ENCODE measurements at regions not wholly inside any gene's neighbourhood (a gene's known extent, or its start where the extent isn't known, plus 50 kb on each side); places are given as distances from the start of the nearest gene placed in this dataset.
"Not testable (repeated sequence)": the region's sequence is repeated elsewhere in the genome, so short reads cannot be mapped to it uniquely, and the experiment has no call there.

DNA sequence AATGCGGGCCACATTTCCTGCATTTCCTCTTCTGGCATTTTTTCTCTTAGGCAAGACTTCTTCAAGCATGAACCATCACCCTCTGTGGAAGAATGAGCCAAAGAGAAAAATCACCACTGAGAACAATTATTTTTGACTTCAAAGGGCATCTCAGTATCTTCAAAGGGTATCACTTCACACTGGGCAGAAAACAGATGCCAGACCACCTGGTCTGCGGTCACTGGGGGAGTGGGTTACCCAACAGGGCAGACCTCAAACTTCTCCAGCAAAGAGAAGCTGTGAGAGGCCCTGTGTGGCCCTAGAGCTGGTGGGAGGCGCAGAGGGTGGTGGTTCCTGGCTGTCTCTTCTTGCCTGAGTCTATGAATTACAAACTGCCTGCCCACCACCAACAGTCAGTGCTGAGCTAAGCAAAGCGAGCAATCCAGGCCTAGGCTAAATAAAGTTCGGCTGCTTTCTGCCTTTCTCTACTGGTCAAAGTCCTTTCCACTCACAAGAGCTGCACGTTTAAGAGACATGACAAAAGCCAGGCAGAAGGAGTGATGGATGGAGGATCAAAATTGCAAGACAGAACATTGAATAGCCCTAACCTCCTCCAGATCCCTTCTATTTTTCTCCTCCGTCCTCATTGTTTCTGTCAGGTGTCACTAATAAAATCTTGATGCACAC lies 602.7 kb upstream of the CDH5 start:
- DNase-seq (ENCODE audit: extremely low read depth, low read depth) = no peak

DNA sequence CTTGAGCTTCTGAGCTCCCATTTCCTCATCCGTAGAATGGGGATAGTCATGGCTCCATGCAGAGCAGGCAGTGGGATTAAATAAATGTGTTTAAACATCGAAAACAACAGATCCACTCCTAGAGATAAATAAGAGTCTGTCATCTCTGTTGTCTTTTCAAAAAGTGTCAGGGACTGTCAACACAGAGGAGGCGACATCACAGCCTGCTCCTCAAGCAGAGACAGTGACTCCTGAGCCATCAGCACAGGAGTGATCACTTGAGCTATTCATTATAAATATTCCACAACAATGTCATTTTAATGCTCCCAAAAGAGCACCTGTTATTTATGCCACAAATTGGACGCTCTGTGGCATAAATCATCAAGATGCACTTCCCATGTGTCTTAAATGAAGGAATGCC lies 605.6 kb upstream of the CDH5 start:
- DNase-seq (ENCODE audit: extremely low read depth, low read depth) = no peak

DNA sequence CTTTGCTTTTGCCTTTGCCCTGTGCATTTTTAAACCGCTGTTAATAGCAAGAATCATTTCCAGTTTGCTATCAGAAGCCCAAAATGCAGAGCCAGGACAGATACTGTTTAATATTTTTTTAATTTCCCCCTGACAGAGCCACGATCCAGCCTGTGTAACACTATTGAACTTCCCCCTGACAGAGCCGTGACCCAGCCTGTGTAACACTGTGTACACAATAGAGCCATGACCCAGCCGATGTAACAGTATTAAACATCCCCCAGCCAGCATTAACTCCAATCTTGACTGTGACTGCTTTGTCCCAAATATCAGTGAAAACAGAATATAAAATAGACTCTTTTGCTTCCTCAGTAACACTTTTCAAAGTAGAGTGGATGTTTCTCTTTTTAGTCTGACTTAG lies 607.9 kb upstream of the CDH5 start:
- DNase-seq (ENCODE audit: extremely low read depth, low read depth) = no peak

DNA sequence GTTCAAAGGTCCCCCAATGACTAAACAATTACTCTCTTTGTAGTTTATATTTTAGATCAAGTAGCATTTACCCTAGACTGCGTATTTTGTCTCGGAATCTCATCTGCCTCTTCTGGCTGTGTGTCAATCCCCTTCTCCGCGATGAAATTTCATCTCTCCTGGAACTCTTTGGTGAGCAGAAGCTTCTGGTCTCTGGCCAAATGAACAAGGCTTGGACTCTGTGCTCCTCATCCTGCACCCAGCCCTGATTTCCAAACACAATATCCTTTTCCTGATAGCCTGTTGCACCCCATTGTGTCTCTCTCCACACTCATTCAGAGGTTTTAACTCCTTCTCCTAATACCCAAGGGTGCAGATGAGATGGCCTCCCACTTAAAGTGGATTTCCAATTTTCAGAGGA lies 609.4 kb upstream of the CDH5 start:
- DNase-seq (ENCODE audit: extremely low read depth, low read depth) = no peak

DNA sequence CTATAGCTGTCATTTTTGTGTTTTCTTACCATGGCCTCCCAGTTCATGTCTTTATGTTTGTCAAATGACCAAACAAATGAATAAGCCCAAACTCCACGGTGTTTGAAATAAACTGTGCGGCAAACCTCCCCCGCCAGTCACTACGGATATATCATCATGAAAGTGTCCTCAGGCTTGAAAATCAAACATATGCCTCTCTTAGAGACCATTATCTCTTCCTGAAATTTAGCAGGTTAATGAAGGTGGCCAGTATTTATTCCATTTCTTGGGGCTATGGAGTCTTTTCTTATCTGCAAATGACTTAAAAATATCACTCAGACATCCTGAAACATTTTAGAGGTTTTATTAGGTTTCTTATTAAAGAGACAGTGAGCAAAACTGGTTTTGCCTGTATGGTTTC lies 610.3 kb upstream of the CDH5 start:
- no peak for DNase-seq (ENCODE audit: extremely low read depth, low read depth)

DNA sequence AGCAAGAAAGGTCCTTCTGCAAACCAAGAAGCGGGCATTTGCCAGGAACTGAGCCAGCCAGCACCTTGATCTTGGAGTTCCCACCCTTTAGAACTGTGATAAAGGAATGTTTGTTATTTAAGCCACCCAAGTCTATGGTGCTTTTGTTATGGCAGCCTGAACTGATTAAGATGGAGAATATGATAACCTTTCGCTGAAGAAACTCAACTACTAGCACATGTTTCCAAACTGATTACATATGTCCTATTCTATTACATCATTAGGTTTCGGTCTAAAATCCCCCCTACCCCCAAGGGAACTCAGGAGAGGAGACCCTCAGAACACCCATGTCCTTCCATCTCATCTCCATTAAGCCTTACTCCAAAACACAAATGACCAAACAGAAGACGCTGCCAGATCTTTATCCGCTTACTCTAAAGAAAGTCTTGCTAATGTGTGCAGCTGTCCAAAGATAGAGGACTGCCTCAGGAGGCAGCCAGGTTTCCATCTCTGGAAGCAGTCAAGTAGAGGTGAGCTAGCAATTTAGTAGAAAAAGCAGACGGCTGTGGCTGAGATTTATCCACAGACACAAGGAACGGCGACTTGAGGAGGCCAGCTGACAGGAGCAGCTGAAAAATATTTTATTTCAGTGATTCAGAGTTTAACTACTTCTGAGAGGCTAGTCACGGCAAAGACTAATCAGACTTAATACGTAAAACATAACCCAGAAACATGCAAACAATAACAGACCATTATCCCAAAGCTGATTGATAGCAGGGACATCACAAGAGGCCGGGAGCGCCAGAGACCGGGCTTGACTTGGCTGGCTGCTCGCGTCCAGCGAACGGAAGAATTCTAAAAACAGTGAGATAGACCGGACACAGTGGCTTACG lies 611.4 kb upstream of the CDH5 start:
- no peak for DNase-seq (ENCODE audit: extremely low read depth, low read depth)

DNA sequence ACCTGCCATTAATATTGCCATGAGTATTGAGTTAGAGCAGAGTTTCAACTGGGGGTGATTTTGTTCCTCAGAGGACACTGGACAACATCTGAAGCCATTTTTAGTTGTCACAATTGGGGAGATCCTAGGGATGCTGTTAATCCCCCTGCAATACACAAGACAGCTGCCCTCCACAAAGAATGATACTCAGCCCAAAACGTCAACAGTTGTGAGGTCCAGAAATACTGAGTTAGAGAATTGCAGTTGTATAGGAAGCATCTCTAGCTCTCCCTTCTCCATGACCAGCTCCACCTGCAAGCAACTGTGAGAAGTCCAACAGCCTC lies 614.0 kb upstream of the CDH5 start:
- no peak for DNase-seq (ENCODE audit: extremely low read depth, low read depth)

DNA sequence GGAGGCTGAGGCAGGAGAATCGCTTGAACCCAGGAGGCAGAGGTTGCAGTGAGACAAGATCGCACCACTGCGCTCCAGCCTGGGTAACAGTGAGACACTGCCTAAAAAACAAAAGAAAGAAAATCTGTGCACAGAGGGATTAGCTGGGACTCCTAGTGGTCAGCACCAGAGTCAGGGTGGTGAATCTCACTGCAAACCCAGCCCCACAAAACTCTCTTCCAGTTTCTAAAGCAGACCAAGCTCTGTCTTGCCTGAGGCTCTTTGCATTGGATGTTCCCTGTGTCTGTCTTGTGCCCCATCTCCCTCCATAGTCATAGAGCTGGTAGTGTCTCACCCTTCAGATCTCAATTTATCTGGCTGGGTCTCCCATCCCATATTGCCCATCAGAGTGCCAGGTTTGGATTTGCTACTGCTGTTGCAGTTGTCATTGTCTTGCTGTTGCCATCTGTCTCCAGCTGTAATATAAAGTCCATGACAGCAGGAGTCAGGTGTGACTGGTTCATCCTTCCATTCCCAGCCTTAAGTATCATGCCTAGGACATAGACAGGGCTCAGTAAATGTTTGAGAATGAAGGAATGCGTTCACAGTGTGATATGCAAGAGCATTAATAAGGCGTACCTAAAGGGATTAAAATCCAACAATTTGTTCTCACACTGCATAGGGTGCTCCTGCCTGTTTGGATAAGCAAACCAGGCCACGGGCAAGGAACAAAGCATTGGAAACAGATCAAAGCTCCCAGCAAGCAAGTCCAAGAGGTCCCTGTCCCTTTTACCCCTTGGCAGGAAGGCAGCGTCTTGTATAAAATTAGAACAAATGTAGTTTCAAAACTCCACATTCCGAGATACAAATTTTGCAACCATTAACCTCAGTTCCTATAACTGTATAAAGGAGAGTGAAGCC lies 614.6 kb upstream of the CDH5 start:
- DNase-seq (ENCODE audit: extremely low read depth, low read depth) = no peak

DNA sequence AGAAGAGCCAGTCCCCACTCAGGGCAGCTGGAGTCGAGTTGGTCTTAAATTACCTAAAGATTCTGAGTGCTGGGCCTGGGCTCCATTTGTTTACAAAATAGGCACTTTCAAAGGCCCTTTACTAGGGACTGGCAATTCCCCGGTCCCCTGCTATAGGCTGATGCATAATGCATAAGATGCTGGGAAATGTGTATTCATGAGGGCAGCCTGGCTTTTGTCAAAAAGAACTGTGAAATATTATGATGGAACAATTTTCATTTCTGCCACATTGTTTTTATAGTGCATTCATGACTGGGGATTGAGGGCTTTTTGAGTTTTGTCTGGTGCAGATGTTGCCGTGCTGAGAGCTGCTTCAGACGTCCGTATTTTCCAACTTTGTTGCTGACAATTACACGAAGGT lies 617.0 kb upstream of the CDH5 start:
- no peak for DNase-seq (ENCODE audit: extremely low read depth, low read depth)

DNA sequence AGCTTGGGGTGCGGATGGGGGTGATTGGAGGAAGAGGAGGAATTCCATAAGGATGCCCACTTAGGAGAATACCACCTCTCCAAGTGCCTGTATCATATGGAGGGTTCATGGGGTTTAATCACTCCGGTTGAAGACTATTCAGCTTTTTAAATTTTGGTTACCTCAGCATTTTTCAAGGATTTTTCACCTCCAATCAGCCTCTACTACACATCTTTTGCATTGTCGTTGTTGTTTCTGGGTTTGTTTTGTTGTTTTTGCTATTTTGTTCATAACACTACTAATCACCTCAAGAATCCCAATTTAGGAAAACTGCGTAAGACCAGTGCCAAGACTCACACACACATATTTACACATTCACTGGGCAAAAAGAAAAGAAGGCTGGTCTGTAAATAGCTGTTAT lies 619.5 kb upstream of the CDH5 start:
- DNase-seq (ENCODE audit: extremely low read depth, low read depth) = no peak

DNA sequence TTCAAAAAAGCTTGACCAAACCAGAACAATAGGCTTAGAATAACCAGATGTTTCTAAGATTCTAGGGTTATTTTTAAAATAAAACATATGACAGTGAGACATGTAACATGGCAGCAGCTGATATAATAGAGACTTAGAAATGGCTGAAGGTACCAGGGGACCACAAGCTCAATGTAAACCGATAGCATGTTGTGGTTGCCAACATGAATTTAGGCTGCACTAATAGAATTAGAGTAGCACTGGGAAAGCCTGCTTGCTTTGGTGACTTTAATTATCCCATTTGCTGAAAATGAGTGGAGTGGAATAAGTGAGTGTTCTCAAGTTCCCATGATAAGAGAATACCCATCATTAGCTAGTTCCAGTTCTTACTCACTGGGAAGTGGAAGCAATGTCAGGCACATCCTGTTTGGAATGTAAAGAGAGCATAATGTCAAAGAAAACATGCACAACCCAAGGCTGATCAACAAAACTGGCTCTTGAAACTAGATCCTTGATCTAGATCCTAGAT lies 621.2 kb upstream of the CDH5 start:
- DNase-seq (ENCODE audit: extremely low read depth, low read depth) = no peak

DNA sequence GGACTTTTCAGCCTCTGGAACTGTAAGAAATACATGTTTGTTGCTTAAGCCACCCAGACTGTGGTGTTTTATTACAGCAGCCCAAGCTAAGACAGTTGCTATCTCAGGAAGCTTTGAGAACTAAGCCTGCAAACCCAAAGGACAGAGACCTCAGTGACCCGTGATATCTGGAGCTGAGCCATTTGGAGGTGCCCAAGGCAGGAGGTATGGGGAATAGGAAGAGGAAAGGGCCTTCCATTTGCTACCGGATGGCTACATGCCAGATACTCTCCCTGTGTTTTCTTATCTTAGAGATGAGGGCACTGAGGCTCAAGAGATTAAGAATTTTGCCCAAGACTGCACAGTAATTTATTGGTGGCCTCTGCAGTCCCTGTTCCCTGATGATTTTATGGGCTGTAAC lies 622.1 kb upstream of the CDH5 start:
- no peak for DNase-seq (ENCODE audit: extremely low read depth, low read depth)

DNA sequence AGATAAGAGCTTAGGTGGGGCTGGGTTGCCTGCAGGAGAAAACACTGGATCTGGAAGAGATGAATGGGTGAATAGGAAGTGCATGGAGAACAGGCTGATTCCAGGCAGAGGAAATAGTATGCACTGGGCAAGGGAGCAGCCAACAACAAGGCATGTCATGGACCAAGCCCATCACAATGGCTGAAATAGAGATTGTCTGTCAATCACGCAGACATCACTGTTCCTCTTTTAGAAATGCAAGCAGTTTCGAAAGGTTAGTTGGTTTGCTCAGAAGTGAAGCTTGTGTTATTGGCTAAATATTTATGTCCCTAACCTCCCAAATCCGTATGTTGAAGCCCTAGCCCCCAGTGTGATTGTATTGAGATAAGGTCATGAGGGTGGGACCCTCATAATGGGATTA lies 621.7 kb upstream of the CDH11 start:
- DNase-seq (ENCODE audit: extremely low read depth, low read depth) = no peak

DNA sequence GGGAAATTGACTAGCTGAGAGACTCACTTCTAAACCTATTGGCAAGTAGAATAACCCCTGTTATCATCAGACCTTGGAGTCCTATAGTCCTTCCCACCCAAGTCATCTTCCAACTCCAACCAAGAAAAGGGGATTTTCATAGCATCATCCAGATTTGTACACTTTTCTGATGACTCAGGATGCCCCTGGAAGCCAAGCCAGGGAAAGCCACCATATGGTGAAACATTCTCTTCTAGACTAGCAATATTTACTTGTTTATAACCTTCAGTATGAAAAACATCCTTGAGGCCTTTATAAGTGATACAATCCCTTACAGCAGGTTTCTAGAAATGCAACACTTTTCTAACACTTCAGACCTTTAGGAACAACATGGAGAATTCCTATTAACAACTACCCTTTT lies 618.8 kb upstream of the CDH11 start:
- DNase-seq (ENCODE audit: extremely low read depth, low read depth) = no peak

DNA sequence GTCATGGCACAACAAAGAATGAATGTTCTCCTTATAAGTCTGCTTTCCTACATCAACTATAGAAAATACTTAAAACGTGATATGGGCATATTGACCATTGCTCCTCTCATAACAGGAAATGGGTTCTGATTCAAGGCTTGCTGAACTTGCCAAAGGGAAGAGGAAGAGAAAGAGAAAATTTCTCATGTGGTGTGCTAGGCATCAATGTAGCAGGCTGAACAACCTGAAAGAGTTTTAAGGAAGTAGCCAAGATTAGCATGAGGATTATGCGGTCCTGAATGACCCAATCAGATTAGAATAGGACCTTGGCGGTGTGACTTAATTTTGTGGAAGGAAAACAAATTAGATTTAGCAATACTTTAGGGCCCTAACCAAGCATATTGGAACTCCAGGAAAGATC lies 617.7 kb upstream of the CDH11 start:
- DNase-seq (ENCODE audit: extremely low read depth, low read depth) = no peak

DNA sequence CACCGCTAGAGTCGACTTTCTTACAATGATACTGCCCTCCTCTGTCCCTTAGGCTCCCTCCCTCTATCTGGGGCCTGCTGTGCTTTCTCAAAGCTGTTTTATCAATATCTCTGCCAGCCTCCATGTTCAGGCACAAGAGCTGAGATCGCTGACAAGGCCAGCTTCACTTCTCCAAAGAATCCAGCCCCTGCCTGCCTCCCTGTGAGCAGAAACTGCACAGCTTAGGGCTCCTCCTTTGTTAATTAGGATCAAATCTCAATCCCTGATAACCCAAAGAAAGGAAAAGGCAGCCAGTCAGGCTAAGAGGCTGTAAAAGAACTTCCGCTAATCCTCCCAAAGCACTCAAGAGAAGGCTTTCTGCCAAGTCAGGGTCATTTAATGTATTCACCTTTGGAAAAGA lies 616.0 kb upstream of the CDH11 start:
- DNase-seq (ENCODE audit: extremely low read depth, low read depth) = no peak

DNA sequence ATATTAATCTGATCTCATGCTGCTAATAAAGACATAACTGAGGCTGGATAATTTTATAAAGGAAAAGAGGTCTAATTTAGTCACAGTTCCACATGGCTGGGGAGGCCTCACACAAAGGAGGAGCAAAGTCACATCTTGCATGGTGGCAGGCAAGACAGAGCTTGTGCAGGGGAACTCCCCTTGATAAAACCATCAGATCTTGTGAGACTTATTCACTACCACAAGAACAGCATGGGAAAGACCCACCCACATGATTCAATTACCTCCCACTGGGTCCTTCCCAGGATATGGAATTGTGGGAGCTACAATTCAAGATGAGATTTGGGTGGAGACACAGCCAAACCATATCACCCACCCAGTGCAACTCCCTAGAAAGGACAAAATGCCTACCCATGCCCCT lies 613.8 kb upstream of the CDH11 start:
- DNase-seq (ENCODE audit: extremely low read depth, low read depth) = not testable (repeated sequence)

DNA sequence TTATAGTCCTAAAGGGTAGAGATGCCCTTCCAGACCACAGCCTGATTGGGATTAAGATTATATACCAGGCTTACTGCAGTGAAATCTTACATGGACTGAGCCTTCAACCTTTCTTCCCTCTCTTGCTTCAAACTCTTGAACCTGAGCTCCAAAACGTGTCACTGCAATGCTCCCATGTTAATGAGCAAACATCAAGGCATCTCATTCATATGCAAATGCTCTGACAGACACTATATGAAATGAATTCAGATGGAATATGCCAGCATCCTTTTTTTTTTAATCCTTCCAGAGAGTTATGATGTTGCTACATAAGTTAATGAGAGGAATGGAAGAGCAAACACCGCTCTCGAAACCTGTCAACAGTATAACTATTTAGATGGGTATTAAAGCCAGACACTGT lies 611.9 kb upstream of the CDH11 start:
- DNase-seq (ENCODE audit: extremely low read depth, low read depth) = no peak

DNA sequence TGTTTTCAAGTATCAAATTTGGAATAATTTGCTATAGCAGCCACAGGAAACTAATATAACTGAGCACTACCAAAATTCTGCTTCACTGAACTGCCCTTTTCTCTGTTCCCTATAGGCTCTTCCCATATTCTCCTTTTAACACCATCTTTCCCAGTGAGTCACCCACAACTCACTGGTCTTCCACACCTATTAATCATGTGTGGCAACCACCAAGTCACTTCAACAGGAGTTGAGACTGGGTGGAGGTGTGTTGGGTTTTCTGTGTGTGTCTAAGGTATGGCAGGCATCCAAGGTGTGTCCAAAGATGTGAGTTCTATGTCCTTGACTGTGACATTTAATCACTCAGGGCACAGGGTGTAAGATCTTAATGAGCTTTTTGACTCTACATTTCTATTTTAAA lies 610.0 kb upstream of the CDH11 start:
- DNase-seq (ENCODE audit: extremely low read depth, low read depth) = no peak

DNA sequence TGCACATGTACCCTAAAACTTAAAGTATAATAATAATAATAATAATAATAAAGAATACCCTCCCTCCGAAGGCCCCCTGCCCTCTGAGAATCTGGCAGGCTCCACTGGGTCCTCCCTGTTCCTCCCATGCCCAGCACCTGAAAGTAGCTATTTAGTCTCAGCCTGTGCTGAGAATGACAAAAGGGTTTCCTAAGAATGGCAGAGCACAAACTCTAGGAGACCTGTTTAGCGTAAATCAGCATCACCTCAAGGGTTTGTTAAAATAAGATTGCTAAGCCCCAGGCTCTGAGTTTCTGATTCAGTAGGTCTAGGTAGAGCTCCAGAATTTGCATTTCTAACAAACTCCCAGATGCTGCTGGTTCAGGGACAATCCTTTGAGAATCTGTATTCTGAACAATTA lies 606.8 kb upstream of the CDH11 start:
- DNase-seq (ENCODE audit: extremely low read depth, low read depth) = no peak

DNA sequence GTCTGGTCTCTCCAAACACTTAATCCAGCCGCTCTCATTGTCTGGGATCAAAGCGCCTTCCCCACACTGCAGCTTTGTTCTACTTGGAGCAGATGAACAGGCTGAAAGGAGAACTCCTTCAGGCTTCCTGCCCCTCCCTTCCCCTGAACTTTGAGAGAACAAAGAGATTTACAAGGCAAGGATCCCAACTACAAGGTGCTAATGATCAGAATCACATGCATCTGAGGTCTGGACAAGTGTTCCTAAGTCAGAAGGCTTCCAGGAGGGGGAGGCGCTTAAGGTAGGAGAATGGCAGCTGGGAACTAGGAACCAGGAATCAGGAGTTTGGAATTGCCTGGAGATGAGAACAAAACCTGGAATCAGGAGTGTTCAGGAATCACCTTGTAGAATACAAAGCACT lies 606.3 kb upstream of the CDH11 start:
- DNase-seq (ENCODE audit: extremely low read depth, low read depth) = no peak

Measured in NCI-H460 (cell line).